ENCODE measurements at regions not wholly inside any gene's neighbourhood (a gene's known extent, or its start where the extent isn't known, plus 50 kb on each side); places are given as distances from the start of the nearest gene placed in this dataset.

- no peaks in the 10 kb centered on the region for H3K9me3 Mint-ChIP-seq
- H3K27ac Mint-ChIP-seq, result no peak overlapping the region
- H3K4me1 Mint-ChIP-seq, result peaks cover 4% of the 10 kb centered on the region
- no peaks in the 10 kb centered on the region for H3K36me3 Mint-ChIP-seq
- no peaks in the 10 kb centered on the region for H3K27me3 Mint-ChIP-seq
- H3K4me3 Mint-ChIP-seq, result no peak overlapping the region
- no peak for ATAC-seq
Measured at GRCh38 chr21:28737674-28738419, 254.8 kb downstream of the LTN1 start.

DNA sequence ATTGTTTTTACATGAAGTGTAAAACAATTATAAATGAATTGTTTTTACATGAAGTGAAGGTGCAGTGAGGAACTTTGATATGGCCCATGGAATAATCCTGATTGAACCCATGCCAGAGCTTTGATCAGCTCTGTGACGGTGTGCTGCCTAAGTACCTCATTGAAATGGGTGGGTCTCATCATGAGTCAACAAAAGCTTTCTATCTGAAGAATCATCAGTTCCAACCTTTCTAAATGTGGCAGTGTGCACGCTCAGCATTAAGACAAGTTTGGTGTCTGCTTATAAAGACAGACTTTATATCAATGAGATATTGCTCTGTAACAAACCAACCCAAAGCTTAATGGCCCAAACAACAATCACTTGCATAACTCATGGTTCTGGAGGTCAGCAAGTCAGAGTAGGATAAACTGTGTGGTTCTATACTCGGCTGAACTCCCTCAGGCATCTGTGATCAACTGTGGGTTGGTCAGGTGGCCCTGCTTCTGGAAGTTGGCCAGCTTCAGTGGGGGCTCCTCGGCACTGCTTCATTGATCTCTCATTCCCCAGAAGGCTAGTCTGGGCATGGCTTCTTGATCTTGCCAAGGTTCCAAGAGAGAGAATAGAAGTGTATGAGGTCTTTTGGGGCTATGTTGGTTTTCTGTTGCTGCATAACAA is 258.0 kb downstream of the LTN1 start:
- ATAC-seq, result no peak
- Mint-ChIP-seq H3K4me1 (peaks cover 4% of the 10 kb centered on the region), H3K36me3 (no peaks in the 10 kb centered on the region), H3K27ac (no peak overlapping the region), H3K9me3 (no peaks in the 10 kb centered on the region), H3K27me3 (no peaks in the 10 kb centered on the region), H3K4me3 (no peak overlapping the region)

DNA sequence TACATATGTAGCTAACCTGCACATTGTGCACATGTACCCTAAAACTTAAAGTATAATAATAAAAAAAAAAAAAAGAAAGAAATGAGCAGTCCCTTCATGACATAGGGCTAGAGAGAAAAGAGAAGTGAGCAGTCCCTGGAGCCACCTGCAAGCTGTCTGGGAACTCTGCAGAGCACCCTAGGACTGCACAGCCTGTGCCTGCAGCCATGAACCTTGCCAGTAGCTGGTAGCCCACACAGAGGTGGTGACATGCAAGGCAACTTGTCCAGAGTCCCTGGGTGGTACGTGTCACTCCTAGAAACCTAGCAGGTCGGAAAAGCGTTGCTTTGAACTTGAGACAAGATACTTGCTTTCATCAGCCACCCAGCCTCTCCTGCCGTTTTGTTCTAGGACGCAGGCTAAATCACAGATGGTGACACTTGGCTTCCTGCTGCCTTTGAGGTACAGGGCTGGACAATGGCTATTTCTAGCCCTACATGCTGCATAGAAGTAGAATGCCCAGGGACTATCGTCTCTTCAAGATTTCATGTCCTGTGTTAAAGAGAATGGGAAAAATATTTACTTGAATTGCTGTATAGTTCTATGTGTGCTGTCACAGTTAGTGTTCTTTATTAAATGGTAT is 260.9 kb downstream of the LTN1 start:
- Mint-ChIP-seq H3K27ac (no peak overlapping the region), H3K4me1 (no peaks in the 10 kb centered on the region), H3K27me3 (no peaks in the 10 kb centered on the region), H3K4me3 (no peak overlapping the region), H3K36me3 (no peaks in the 10 kb centered on the region), H3K9me3 (no peaks in the 10 kb centered on the region)
- ATAC-seq, result no peak

DNA sequence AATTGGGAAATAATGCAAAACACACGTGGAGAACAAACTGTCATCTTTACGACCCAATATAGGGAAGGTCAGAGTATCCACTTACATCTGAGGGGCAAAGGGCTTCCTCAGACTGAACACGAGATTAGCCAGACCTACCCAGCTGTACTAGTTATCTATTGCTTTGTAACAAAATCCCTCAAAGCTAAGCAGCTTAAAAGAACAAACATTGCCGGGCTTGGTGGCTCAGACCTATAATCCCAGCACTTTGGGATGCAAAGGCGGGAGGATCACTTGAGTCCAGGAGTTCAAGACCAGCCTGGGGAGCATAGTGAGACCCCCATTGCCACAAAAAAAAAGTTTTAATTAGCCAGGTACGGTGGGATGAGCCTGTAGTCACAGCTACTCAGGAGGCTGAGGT is 262.8 kb downstream of the LTN1 start:
- Mint-ChIP-seq H3K27ac (no peak overlapping the region), H3K27me3 (no peaks in the 10 kb centered on the region), H3K4me3 (no peak overlapping the region), H3K9me3 (no peaks in the 10 kb centered on the region), H3K4me1 (no peaks in the 10 kb centered on the region), H3K36me3 (no peaks in the 10 kb centered on the region)
- ATAC-seq, result no peak

- no peaks in the 10 kb centered on the region for H3K27me3 Mint-ChIP-seq
- H3K9me3 Mint-ChIP-seq, result no peaks in the 10 kb centered on the region
- no peak for ATAC-seq
- no peak overlapping the region for H3K4me3 Mint-ChIP-seq
- H3K4me1 Mint-ChIP-seq, result no peaks in the 10 kb centered on the region
- no peaks in the 10 kb centered on the region for H3K36me3 Mint-ChIP-seq
- no peak overlapping the region for H3K27ac Mint-ChIP-seq
Measured at GRCh38 chr21:28727809-28728208, 264.9 kb downstream of the LTN1 start.

DNA sequence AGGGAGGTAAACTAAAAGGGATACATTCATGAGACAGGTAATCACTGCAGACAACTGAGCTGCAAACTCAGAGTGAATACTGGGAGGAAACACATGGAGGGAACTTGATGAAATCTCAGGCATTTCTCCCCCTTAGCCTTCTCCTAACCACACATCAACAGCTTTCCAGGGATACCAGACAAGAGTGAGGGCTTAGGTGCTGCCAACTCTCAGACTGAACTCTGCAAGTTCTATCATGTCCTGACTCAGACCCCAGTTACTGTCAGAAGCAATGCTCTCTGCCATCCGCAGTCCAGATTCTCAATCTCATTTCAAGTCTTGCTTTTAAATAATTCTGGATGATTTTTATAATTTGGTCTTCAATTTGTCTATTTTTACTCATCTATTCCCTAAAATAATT is 267.3 kb downstream of the LTN1 start:
- Mint-ChIP-seq H3K27me3 (no peaks in the 10 kb centered on the region), H3K4me1 (no peaks in the 10 kb centered on the region), H3K36me3 (no peaks in the 10 kb centered on the region), H3K4me3 (no peak overlapping the region), H3K27ac (no peak overlapping the region), H3K9me3 (no peaks in the 10 kb centered on the region)
- ATAC-seq, result no peak

DNA sequence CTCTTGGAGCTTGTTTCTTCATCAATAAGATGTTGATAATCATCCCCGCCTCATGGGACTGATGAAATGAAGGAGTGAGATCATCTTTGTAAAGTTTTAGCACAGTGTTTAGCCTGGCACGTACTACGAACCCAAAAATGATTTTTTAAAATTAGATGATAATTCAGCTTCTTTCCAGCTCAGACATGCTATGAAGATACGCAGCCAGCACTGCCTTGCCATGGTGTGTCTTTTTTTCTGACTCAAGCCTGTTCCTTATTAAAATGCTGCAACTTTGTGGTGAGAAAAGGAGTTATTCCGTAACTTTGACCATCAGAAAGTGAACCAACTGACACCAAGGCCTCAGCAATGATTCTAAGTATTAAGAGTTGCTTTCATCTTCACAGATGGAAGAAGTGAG is 269.0 kb downstream of the LTN1 start:
- H3K27ac Mint-ChIP-seq, result no peak overlapping the region
- H3K4me1 Mint-ChIP-seq, result no peaks in the 10 kb centered on the region
- H3K36me3 Mint-ChIP-seq, result no peaks in the 10 kb centered on the region
- no peak for ATAC-seq
- H3K9me3 Mint-ChIP-seq, result peaks cover 2% of the 10 kb centered on the region
- no peaks in the 10 kb centered on the region for H3K27me3 Mint-ChIP-seq
- no peak overlapping the region for H3K4me3 Mint-ChIP-seq

- no peak overlapping the region for H3K4me3 Mint-ChIP-seq
- peaks cover 5% of the 10 kb centered on the region for H3K4me1 Mint-ChIP-seq
- H3K36me3 Mint-ChIP-seq, result no peaks in the 10 kb centered on the region
- no peak for ATAC-seq
- no peak overlapping the region for H3K27ac Mint-ChIP-seq
- peaks cover 2% of the 10 kb centered on the region for H3K9me3 Mint-ChIP-seq
- H3K27me3 Mint-ChIP-seq, result no peaks in the 10 kb centered on the region
Measured at GRCh38 chr21:28719723-28720122, 273.0 kb downstream of the LTN1 start.

DNA sequence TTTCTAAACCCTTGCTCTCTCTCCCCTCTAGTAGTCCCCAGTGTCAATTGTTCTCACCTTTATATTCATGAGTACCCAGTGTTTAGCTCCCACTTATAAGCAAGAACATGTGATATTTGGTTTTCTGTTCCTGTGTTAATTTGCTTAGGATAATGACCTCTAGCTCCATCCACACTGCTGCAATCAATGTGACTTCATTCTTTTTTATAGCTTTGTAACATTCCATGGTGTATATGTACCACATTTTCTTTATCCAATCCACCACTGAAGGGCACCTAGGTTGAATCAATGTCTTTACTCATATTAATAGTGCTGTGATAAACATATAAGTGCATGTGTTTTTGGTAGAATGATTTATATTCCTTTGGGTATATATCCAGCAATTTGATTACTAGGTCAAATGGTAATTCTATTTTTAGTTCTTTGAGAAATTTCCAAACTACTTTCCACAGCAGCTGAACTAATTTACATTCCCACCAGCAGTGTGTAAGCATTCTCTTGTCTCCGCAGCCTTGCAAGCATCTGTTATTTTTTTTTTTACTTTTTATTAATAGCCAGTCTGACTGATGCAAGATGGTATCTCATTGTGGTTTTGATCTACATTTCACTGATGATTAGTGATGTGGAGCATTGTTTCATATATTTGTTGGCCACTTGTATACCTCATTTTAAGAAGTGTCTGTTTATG is 277.8 kb downstream of the LTN1 start:
- no peaks in the 10 kb centered on the region for H3K36me3 Mint-ChIP-seq
- H3K27ac Mint-ChIP-seq, result no peak overlapping the region
- peaks cover 2% of the 10 kb centered on the region for H3K9me3 Mint-ChIP-seq
- peak; percentile 12 for ATAC-seq
- no peaks in the 10 kb centered on the region for H3K27me3 Mint-ChIP-seq
- no peak overlapping the region for H3K4me3 Mint-ChIP-seq
- H3K4me1 Mint-ChIP-seq, result peaks cover 5% of the 10 kb centered on the region

- Mint-ChIP-seq H3K4me3 (no peak overlapping the region), H3K9me3 (peaks cover 2% of the 10 kb centered on the region), H3K36me3 (no peaks in the 10 kb centered on the region), H3K27me3 (no peaks in the 10 kb centered on the region), H3K27ac (no peak overlapping the region), H3K4me1 (peaks cover 5% of the 10 kb centered on the region)
- no peak for ATAC-seq
Measured at GRCh38 chr21:28712411-28712810, 280.3 kb downstream of the LTN1 start.

DNA sequence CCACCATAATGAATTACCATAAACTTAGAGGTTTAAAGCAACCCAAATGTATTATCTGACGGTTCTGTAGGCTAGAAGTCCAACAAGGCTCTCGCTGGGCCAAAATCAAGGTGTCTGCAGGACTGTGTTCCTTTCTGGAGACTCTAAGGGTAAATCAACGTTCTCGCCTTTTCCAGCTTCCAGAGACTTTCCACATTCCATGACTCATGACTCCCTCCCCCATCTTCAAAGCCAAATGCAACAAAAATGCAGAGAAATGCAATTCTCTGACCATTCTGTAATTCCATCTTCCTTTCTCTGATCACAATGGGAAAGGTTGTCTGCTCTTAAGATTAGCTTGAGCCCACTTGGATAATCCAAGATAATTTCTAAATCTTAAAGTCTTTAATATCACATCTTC is 287.1 kb downstream of the LTN1 start:
- Mint-ChIP-seq H3K4me3 (no peak overlapping the region), H3K27me3 (no peaks in the 10 kb centered on the region), H3K4me1 (no peaks in the 10 kb centered on the region), H3K27ac (no peak overlapping the region), H3K9me3 (peaks cover 9% of the 10 kb centered on the region), H3K36me3 (no peaks in the 10 kb centered on the region)
- no peak for ATAC-seq

- no peak for ATAC-seq
- peaks cover 9% of the 10 kb centered on the region for H3K9me3 Mint-ChIP-seq
- no peaks in the 10 kb centered on the region for H3K4me1 Mint-ChIP-seq
- no peaks in the 10 kb centered on the region for H3K27me3 Mint-ChIP-seq
- no peaks in the 10 kb centered on the region for H3K36me3 Mint-ChIP-seq
- no peak overlapping the region for H3K4me3 Mint-ChIP-seq
- no peak overlapping the region for H3K27ac Mint-ChIP-seq
Measured at GRCh38 chr21:28704746-28705145, 287.9 kb downstream of the LTN1 start.

GRCh38 chr21:28703861-28704260 is 288.8 kb downstream of the LTN1 start:
- Mint-ChIP-seq H3K4me3 (no peak overlapping the region), H3K36me3 (no peaks in the 10 kb centered on the region), H3K4me1 (no peaks in the 10 kb centered on the region), H3K9me3 (peaks cover 9% of the 10 kb centered on the region), H3K27ac (no peak overlapping the region), H3K27me3 (no peaks in the 10 kb centered on the region)
- ATAC-seq, result no peak

- Mint-ChIP-seq H3K4me1 (no peaks in the 10 kb centered on the region), H3K27ac (no peak overlapping the region), H3K4me3 (no peak overlapping the region), H3K27me3 (no peaks in the 10 kb centered on the region), H3K9me3 (peaks cover 12% of the 10 kb centered on the region), H3K36me3 (no peaks in the 10 kb centered on the region)
- ATAC-seq, result no peak
Measured at GRCh38 chr21:28699596-28700259, 292.9 kb downstream of the LTN1 start.

- H3K4me3 Mint-ChIP-seq, result no peak overlapping the region
- no peaks in the 10 kb centered on the region for H3K4me1 Mint-ChIP-seq
- no peak overlapping the region for H3K27ac Mint-ChIP-seq
Measured at GRCh38 chr21:28699186-28699585, 293.5 kb downstream of the LTN1 start.

More at GRCh38 chr21:28699186-28699585, 293.5 kb downstream of the LTN1 start:
- no peak for ATAC-seq
- Mint-ChIP-seq H3K36me3 (no peaks in the 10 kb centered on the region), H3K27me3 (no peaks in the 10 kb centered on the region), H3K9me3 (peaks cover 12% of the 10 kb centered on the region)
